WTC11 (cell line): ENCODE measurements at regions not wholly inside any gene's neighbourhood (a gene's known extent, or its start where the extent isn't known, plus 50 kb on each side); places are given as distances from the start of the nearest gene placed in this dataset.

Source experiments
- ATAC-seq: fragments of 200-7000 bp; cut with Tn5 transposase; 2 replicates; pipeline ENCODE4 v1.10.0; 2021; ENCODE audit warnings: mild to moderate bottlenecking, moderate library complexity
- CTCF ChIA-PET: fragments of 300-600 bp; sonication (Branson Sonifier 250); formaldehyde crosslinking; loops from one replicate; lab custom pipeline; 2021; ENCODE audit warnings: antibody characterized with exemption; lab: Charles Lee
- POLR2A ChIA-PET: fragments of 350-600 bp; sonication (Branson Sonifier 250); formaldehyde crosslinking; loops from one replicate; lab custom pipeline; 2021; ENCODE audit warnings: antibody characterized with exemption; lab: Charles Lee
- DNase-seq: peaks from one replicate; pipeline ENCODE4 v3.0.0; 2021; ENCODE audit warnings: low spot score
- H3K27ac Mint-ChIP-seq: 2 replicates; pipeline ENCODE4 v1.8.0; 2021; ENCODE audit warnings: mixed read lengths
- H3K27me3 Mint-ChIP-seq: 2 replicates; pipeline ENCODE4 v1.8.0; 2021; ENCODE audit warnings: low read depth, mild to moderate bottlenecking, moderate library complexity, mixed read lengths
- H3K36me3 Mint-ChIP-seq: 2 replicates; pipeline ENCODE4 v1.8.0; 2021; ENCODE audit warnings: mixed read lengths
- H3K4me1 Mint-ChIP-seq: 2 replicates; pipeline ENCODE4 v1.8.0; 2022; ENCODE audit warnings: mixed read lengths
- H3K4me3 Mint-ChIP-seq: 2 replicates; pipeline ENCODE4 v1.8.0; 2021; ENCODE audit warnings: mild to moderate bottlenecking, moderate library complexity, mixed read lengths
- H3K9me3 Mint-ChIP-seq: 2 replicates; pipeline ENCODE4 v1.8.0; 2021; ENCODE audit warnings: mixed read lengths
- AR ChIP-seq: fragments of 250-450 bp; sonication (Bioruptor Pico); IDR thresholded peaks from 2 replicates; pipeline ENCODE4 v1.9.0; 2021; ENCODE audit warnings: mild to moderate bottlenecking
- ELF4 ChIP-seq: sonication (generic); formaldehyde crosslinking; IDR thresholded peaks from 2 replicates; pipeline ENCODE4 v1.8.1; 2022; ENCODE audit warnings: low read depth, mild to moderate bottlenecking, moderate library complexity, missing genetic modification reagents
- EMX1 ChIP-seq: fragments of 250-450 bp; sonication (Bioruptor Pico); IDR thresholded peaks from 2 replicates; pipeline ENCODE4 v1.8.0; 2021; ENCODE audit warnings: mild to moderate bottlenecking
- IRF1 ChIP-seq: sonication (generic); formaldehyde crosslinking; IDR thresholded peaks from 2 replicates; pipeline ENCODE4 v1.8.0; 2023; ENCODE audit warnings: missing genetic modification reagents
- KAT7 ChIP-seq: sonication (generic); formaldehyde crosslinking; IDR thresholded peaks from 2 replicates; pipeline ENCODE4 v1.8.1; 2023; ENCODE audit warnings: missing genetic modification reagents, mild to moderate bottlenecking, borderline replicate concordance
- MAX ChIP-seq: sonication (generic); formaldehyde crosslinking; IDR thresholded peaks from 2 replicates; pipeline ENCODE4 v1.8.0; 2022; ENCODE audit warnings: mild to moderate bottlenecking, missing genetic modification reagents
- STAT6 ChIP-seq: sonication (generic); formaldehyde crosslinking; conservative IDR thresholded peaks from 2 replicates; pipeline ENCODE4 v1.8.1; 2023; ENCODE audit warnings: mild to moderate bottlenecking, low read depth, missing genetic modification reagents, moderate library complexity
- TEAD1 ChIP-seq: sonication (generic); formaldehyde crosslinking; IDR thresholded peaks from 2 replicates; pipeline ENCODE4 v1.8.0; 2022; ENCODE audit warnings: mild to moderate bottlenecking, missing genetic modification reagents
- TP53 ChIP-seq: sonication (generic); formaldehyde crosslinking; IDR thresholded peaks from 2 replicates; pipeline ENCODE4 v1.8.1; 2023; ENCODE audit warnings: mild to moderate bottlenecking, missing genetic modification reagents
- USF2 ChIP-seq: sonication (generic); formaldehyde crosslinking; IDR thresholded peaks from 2 replicates; pipeline ENCODE4 v1.8.1; 2023; ENCODE audit warnings: mild to moderate bottlenecking, missing genetic modification reagents, moderate library complexity
- ZBTB43 ChIP-seq: sonication (generic); formaldehyde crosslinking; IDR thresholded peaks from 2 replicates; pipeline ENCODE4 v1.8.1; 2023; ENCODE audit warnings: mild to moderate bottlenecking, missing genetic modification reagents
- ZNF121 ChIP-seq: sonication (generic); formaldehyde crosslinking; IDR thresholded peaks from 2 replicates; pipeline ENCODE4 v1.8.0; 2023; ENCODE audit warnings: missing genetic modification reagents
- ZNF263 ChIP-seq: sonication (generic); formaldehyde crosslinking; IDR thresholded peaks from 2 replicates; pipeline ENCODE4 v1.8.1; 2022; ENCODE audit warnings: low read depth, mild to moderate bottlenecking, moderate library complexity, missing genetic modification reagents
- ZNF396 ChIP-seq: fragments of 250-450 bp; sonication (Bioruptor Pico); IDR thresholded peaks from 2 replicates; pipeline ENCODE4 v1.8.0; 2021; ENCODE audit warnings: mild to moderate bottlenecking, moderate library complexity, borderline replicate concordance
- TF ChIP-seq, protein P1 (sequence below): sonication (generic); formaldehyde crosslinking; IDR thresholded peaks from 2 replicates; pipeline ENCODE4 v1.8.1; 2022; ENCODE audit warnings: mild to moderate bottlenecking, moderate library complexity, missing genetic modification reagents
- TF ChIP-seq, protein P2 (sequence below): sonication (generic); formaldehyde crosslinking; conservative IDR thresholded peaks from 2 replicates; pipeline ENCODE4 v1.8.1; 2022; ENCODE audit warnings: mild to moderate bottlenecking, missing genetic modification reagents
- TF ChIP-seq, protein P3 (sequence below): sonication (generic); formaldehyde crosslinking; IDR thresholded peaks from 2 replicates; pipeline ENCODE4 v1.8.0; 2022; ENCODE audit warnings: mild to moderate bottlenecking, missing genetic modification reagents

DNA sequence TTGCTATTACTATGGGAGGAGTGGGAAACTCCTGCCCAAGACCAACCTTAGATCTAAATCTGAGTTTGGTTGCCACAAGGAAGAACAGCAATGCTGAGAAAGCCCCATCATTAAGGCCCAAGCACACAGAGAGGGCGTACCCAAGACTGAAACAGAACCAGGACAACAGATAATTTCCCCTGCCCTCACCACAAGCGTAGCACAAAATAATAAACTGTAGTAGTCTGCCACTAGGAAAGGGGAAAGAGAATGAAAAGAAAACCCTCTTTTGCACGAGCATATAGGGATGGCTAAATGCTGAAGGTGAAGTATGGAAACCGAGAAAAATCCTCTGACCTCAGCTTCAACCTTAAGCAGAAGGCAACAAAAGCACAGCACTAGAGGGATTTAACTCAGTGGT is 76.5 kb upstream of the DHRS4 start:
- Mint-ChIP-seq H3K4me3 (no peak overlapping the region), H3K27ac (no peak overlapping the region), H3K4me1 (no peaks in the 10 kb centered on the region), H3K9me3 (peaks cover 11% of the 10 kb centered on the region), H3K27me3 (peaks cover 4% of the 10 kb centered on the region; the same call in 1 of the 2 replicates), H3K36me3 (no peaks in the 10 kb centered on the region)
- ATAC-seq = no peak
- TF ChIP-seq, protein P1, sequence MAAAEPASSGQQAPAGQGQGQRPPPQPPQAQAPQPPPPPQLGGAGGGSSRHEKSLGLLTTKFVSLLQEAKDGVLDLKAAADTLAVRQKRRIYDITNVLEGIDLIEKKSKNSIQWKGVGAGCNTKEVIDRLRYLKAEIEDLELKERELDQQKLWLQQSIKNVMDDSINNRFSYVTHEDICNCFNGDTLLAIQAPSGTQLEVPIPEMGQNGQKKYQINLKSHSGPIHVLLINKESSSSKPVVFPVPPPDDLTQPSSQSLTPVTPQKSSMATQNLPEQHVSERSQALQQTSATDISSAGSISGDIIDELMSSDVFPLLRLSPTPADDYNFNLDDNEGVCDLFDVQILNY (CRISPR knock-in tag) = no peak
- TF ChIP-seq MAX (CRISPR knock-in tag) (no peak), ZNF396 (CRISPR knock-in tag) (no peak), ZNF121 (CRISPR knock-in tag) (no peak), STAT6 (no peak), ELF4 (CRISPR knock-in tag) (no peak), ZNF263 (CRISPR knock-in tag) (no peak), TP53 (CRISPR knock-in tag) (no peak), TEAD1 (CRISPR knock-in tag) (no peak), USF2 (CRISPR knock-in tag) (no peak), IRF1 (no peak), KAT7 (CRISPR knock-in tag) (no peak), EMX1 (no peak)
- TF ChIP-seq, protein P2, sequence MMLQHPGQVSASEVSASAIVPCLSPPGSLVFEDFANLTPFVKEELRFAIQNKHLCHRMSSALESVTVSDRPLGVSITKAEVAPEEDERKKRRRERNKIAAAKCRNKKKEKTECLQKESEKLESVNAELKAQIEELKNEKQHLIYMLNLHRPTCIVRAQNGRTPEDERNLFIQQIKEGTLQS (CRISPR knock-in tag) = no peak
- TF ChIP-seq, protein P3, sequence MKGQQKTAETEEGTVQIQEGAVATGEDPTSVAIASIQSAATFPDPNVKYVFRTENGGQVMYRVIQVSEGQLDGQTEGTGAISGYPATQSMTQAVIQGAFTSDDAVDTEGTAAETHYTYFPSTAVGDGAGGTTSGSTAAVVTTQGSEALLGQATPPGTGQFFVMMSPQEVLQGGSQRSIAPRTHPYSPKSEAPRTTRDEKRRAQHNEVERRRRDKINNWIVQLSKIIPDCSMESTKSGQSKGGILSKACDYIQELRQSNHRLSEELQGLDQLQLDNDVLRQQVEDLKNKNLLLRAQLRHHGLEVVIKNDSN (CRISPR knock-in tag) = no peak
- no peak for DNase-seq
- ChIA-PET POLR2A (no interaction called here), CTCF (interaction anchor here (1.0 kb wide), 1 partner anchor 150 kb away, joined by 3 read pairs; no protein-coding TSS in a partner anchor)

- H3K36me3 Mint-ChIP-seq = no peaks in the 10 kb centered on the region
- ChIA-PET POLR2A (no interaction called here), CTCF (no interaction called here)
- no peak overlapping the region for H3K27ac Mint-ChIP-seq
- TF ChIP-seq AR (CRISPR knock-in tag) (no peak), ZBTB43 (CRISPR knock-in tag) (no peak)
- ATAC-seq (no peak), DNase-seq (no peak)
- peaks cover 11% of the 10 kb centered on the region for H3K9me3 Mint-ChIP-seq
- H3K27me3 Mint-ChIP-seq = peaks cover 4% of the 10 kb centered on the region; the same call in 1 of the 2 replicates
- no peaks in the 10 kb centered on the region for H3K4me1 Mint-ChIP-seq
- no peak overlapping the region for H3K4me3 Mint-ChIP-seq
Observed at GRCh38 chr14:23877538-23878180, 75.9 kb upstream of the DHRS4 start.
